AG04449 (cell line): ENCODE measurements at regions not wholly inside any gene's neighbourhood (a gene's known extent, or its start where the extent isn't known, plus 50 kb on each side); places are given as distances from the start of the nearest gene placed in this dataset.

ENCODE experiments used
- CTCF ChIA-PET: fragments of 350-600 bp; formaldehyde crosslinking; extraction: SDS; loops from one replicate; lab custom pipeline; 2021; ENCODE audit warnings: antibody characterized with exemption; lab: Yijun Ruan, JAX
- POLR2A ChIA-PET: fragments of 400-600, 350-600 bp; formaldehyde crosslinking; extraction: SDS; loops from one replicate; lab custom pipeline; 2020; ENCODE audit warnings: antibody characterized with exemption, inconsistent platforms; lab: Yijun Ruan, JAX
- DNase-seq: peaks from one replicate; pipeline ENCODE4 v3.0.0-alpha.2; 2010; ENCODE audit warnings: low read depth, low spot score
- H3K4me3 ChIP-seq: 2 replicates; pipeline ENCODE4 v1.5.1; 2011; ENCODE audit warnings: low read depth, mild to moderate bottlenecking, control low read depth, low read length
- TF ChIP-seq, protein P1 (sequence below): IDR thresholded peaks from one replicate; pipeline ENCODE4 v1.5.1; 2011; ENCODE audit warnings: mild to moderate bottlenecking, moderate library complexity, low read length, control low read depth, inconsistent platforms; ENCODE audit not compliant: insufficient read depth; ENCODE audit errors: missing control alignments

DNA sequence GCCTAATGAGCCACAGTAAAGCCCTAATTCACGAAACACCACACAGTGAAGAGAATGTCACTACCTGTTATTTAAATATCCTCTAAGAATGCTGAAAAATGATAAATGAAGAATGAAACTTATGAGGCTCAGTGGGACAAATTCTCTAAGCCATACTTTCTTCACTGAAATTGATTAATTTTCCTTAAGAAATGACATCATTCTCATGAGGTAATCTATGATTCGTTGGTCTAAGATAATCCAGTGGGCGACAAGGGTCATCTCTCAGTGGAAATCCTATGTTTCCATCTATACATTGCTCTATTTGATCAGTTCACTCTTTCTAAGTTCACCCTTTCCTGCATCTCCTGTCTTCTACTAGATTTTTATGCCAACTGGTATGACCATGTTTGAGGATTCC is 330.4 kb upstream of the ANKRD30A start:
- no peak overlapping the region for H3K4me3 ChIP-seq
- ChIA-PET CTCF (interaction anchor here (1.0 kb wide), 1 partner anchor 15 kb away, joined by 4 read pairs; no protein-coding TSS in a partner anchor), POLR2A (no interaction called here)
- no peak for DNase-seq
- TF ChIP-seq, protein P1, sequence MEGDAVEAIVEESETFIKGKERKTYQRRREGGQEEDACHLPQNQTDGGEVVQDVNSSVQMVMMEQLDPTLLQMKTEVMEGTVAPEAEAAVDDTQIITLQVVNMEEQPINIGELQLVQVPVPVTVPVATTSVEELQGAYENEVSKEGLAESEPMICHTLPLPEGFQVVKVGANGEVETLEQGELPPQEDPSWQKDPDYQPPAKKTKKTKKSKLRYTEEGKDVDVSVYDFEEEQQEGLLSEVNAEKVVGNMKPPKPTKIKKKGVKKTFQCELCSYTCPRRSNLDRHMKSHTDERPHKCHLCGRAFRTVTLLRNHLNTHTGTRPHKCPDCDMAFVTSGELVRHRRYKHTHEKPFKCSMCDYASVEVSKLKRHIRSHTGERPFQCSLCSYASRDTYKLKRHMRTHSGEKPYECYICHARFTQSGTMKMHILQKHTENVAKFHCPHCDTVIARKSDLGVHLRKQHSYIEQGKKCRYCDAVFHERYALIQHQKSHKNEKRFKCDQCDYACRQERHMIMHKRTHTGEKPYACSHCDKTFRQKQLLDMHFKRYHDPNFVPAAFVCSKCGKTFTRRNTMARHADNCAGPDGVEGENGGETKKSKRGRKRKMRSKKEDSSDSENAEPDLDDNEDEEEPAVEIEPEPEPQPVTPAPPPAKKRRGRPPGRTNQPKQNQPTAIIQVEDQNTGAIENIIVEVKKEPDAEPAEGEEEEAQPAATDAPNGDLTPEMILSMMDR: no peak

DNA sequence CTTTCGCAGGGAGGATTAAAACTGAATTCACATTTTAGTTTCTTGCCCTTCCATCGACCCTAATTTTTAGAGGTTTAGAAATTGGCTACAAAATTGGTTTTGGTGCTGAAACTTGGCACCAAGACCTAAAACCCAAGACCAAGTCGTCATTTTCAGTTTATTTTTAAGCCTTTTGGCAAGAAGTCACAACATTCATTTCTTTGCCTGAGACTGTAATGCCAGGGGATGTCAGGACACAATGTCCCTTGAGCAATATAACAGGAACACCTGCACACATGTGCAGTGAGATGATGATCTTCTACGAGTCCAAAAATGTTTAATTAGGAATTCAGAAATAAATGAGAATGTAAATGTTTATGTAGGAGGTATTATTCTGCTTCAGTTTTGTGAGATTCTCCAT is 335.4 kb upstream of the ANKRD30A start:
- no peak for DNase-seq
- TF ChIP-seq, protein P1: no peak
- CTCF ChIA-PET: no interaction called here
- H3K4me3 ChIP-seq: no peak overlapping the region
- POLR2A ChIA-PET: interaction anchor here (0.7 kb wide), 1 partner anchor 82 kb away, joined by 3 read pairs; no protein-coding TSS in a partner anchor

DNA sequence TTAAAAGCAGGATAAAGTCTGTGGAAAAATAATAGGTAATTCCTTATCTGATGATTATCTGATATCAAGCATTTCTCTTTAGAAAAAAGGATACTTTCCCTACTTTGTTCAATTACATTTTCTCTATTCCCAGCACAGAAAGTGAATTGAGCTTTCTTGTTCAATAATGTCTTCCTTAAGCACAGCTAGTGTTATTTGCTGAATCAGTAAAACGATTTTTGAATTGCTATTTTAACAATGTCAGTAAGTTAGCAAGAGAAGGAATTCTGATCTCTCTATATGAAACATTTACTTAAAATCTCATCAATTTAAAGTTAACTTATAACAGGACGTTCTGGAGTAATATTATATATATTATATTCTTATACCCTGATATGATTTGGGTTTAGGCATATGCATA is 337.2 kb upstream of the ANKRD30A start:
- DNase-seq: no peak
- TF ChIP-seq, protein P1: no peak
- CTCF ChIA-PET: interaction anchor here (1.2 to 2.0 kb wide), 2 partner anchors 9 to 1152 kb away, joined by 4 to 10 read pairs; no protein-coding TSS in a partner anchor
- no peak overlapping the region for H3K4me3 ChIP-seq
- POLR2A ChIA-PET: no interaction called here

- TF ChIP-seq, protein P1: no peak
- DNase-seq: no peak
- ChIA-PET POLR2A (no interaction called here), CTCF (interaction anchor here (7.9 kb wide), 1 partner anchor 1148 kb away, joined by 236 read pairs; no protein-coding TSS in a partner anchor)
- H3K4me3 ChIP-seq: no peak overlapping the region
Observed at GRCh38 chr10:36783400-36783799, 342.0 kb upstream of the ANKRD30A start.

- CTCF ChIA-PET: interaction anchor here (0.9 to 7.9 kb wide), 3 partner anchors 10 to 1168 kb away, joined by 4 to 236 read pairs (median 5); no protein-coding TSS in a partner anchor
- DNase-seq: no peak
- no peak overlapping the region for H3K4me3 ChIP-seq
- TF ChIP-seq, protein P1: no peak
- POLR2A ChIA-PET: no interaction called here
Observed at GRCh38 chr10:36781570-36781969, 343.8 kb upstream of the ANKRD30A start.

DNA sequence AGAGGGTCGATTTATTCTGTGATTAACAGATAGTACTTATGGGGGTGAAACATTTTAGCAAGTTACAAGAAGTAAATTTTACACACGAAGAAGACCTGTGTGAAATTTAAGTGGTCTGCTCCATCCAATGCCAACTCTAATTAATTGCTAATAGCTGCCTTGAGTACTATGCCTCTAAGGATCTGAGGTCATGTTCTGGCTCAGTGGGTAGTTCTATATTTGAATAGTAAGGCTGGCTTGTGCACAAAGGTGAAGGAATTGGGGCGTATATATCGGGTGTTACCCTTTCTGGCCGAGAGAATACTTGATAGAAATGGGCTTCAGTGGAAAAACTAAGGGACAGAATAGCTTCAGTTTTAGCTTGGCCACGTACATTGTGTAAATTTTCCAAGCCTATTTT is 345.2 kb upstream of the ANKRD30A start:
- TF ChIP-seq, protein P1: no peak
- ChIA-PET CTCF (interaction anchor here (0.5 to 7.9 kb wide), 27 partner anchors 8 to 1685 kb away, joined by 3 to 236 read pairs (median 3); no protein-coding TSS in a partner anchor), POLR2A (no interaction called here)
- no peak overlapping the region for H3K4me3 ChIP-seq
- no peak for DNase-seq
